MCF 10A (cell line): ENCODE measurements at regions not wholly inside any gene's neighbourhood (a gene's known extent, or its start where the extent isn't known, plus 50 kb on each side); places are given as distances from the start of the nearest gene placed in this dataset.

Experiments used
- BruUV-seq: library from RNA; stranded (reverse); fragments of 400-500 nt; replicated peaks from 2 replicates; lab custom pipeline; 2021; lab: Mats Ljungman, UMichigan
- CTCF ChIA-PET: fragments of 300-600 bp; sonication (Branson Sonifier 250); formaldehyde crosslinking; extraction: SDS; loops from one replicate; lab custom pipeline; 2021; ENCODE audit warnings: antibody characterized with exemption, inconsistent platforms; lab: Yijun Ruan, JAX
- POLR2A ChIA-PET: fragments of 300-600, 350-650 bp; sonication (Branson Sonifier 250); formaldehyde crosslinking; extraction: SDS; loops from one replicate; lab custom pipeline; 2020; ENCODE audit warnings: antibody characterized with exemption, inconsistent platforms; lab: Yijun Ruan, JAX
- DNase-seq: peaks from one replicate; pipeline ENCODE4 v3.0.0-alpha.2; 2018; ENCODE audit not compliant: unreplicated experiment
- H3K27ac Mint-ChIP-seq: one replicate; pipeline ENCODE4 v1.8.0; 2022; ENCODE audit warnings: mild to moderate bottlenecking, low read depth, mixed read lengths; ENCODE audit not compliant: unreplicated experiment
- H3K27me3 Mint-ChIP-seq: one replicate; pipeline ENCODE4 v1.8.0; 2022; ENCODE audit warnings: mixed read lengths; ENCODE audit not compliant: insufficient read depth, unreplicated experiment
- H3K36me3 Mint-ChIP-seq: one replicate; pipeline ENCODE4 v1.8.0; 2022; ENCODE audit warnings: mild to moderate bottlenecking, moderate library complexity, mixed read lengths; ENCODE audit not compliant: insufficient read depth, unreplicated experiment
- H3K4me1 Mint-ChIP-seq: one replicate; pipeline ENCODE4 v1.8.0; 2022; ENCODE audit warnings: mixed read lengths; ENCODE audit not compliant: insufficient read depth, unreplicated experiment
- H3K4me3 Mint-ChIP-seq: one replicate; pipeline ENCODE4 v1.8.0; 2022; ENCODE audit warnings: mild to moderate bottlenecking, moderate library complexity, mixed read lengths; ENCODE audit not compliant: unreplicated experiment
- H3K9me3 Mint-ChIP-seq: one replicate; pipeline ENCODE4 v1.8.0; 2022; ENCODE audit warnings: mixed read lengths; ENCODE audit not compliant: unreplicated experiment
- intact Hi-C: fragments of 100-400 bp; cut with micrococcal nuclease; formaldehyde crosslinking; loops from 2 replicates; pipeline ENCODE4 v1.14.1; 2022
- TF ChIP-seq, protein P1 (sequence below): fragments of 200-600 bp; IDR thresholded peaks from one replicate; pipeline ENCODE4 v1.8.0; 2022; ENCODE audit warnings: antibody characterized with exemption, mild to moderate bottlenecking; ENCODE audit not compliant: unreplicated experiment

- H3K27ac Mint-ChIP-seq = no peak overlapping the region
- intact Hi-C loops = no loop called here
- H3K9me3 Mint-ChIP-seq = no peaks in the 10 kb centered on the region
- H3K27me3 Mint-ChIP-seq = peaks cover 44% of the 10 kb centered on the region
- POLR2A ChIA-PET = no interaction called here
- H3K4me3 Mint-ChIP-seq = no peak overlapping the region
- DNase-seq = no peak
- TF ChIP-seq, protein P1, sequence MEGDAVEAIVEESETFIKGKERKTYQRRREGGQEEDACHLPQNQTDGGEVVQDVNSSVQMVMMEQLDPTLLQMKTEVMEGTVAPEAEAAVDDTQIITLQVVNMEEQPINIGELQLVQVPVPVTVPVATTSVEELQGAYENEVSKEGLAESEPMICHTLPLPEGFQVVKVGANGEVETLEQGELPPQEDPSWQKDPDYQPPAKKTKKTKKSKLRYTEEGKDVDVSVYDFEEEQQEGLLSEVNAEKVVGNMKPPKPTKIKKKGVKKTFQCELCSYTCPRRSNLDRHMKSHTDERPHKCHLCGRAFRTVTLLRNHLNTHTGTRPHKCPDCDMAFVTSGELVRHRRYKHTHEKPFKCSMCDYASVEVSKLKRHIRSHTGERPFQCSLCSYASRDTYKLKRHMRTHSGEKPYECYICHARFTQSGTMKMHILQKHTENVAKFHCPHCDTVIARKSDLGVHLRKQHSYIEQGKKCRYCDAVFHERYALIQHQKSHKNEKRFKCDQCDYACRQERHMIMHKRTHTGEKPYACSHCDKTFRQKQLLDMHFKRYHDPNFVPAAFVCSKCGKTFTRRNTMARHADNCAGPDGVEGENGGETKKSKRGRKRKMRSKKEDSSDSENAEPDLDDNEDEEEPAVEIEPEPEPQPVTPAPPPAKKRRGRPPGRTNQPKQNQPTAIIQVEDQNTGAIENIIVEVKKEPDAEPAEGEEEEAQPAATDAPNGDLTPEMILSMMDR = no peak
- BruUV-seq = no TSS peak
- no peaks in the 10 kb centered on the region for H3K36me3 Mint-ChIP-seq
- CTCF ChIA-PET = no interaction called here
- H3K4me1 Mint-ChIP-seq = no peaks in the 10 kb centered on the region
Observed at GRCh38 chr1:29456685-29457435, 220.5 kb downstream of the PTPRU start.

GRCh38 chr1:29455781-29456180, 219.5 kb downstream of the PTPRU start:
- H3K27me3 Mint-ChIP-seq = peaks cover 44% of the 10 kb centered on the region
- no peak overlapping the region for H3K4me3 Mint-ChIP-seq
- TF ChIP-seq, protein P1 = no peak
- BruUV-seq = no TSS peak
- CTCF ChIA-PET = no interaction called here
- intact Hi-C loops = no loop called here
- no peak for DNase-seq
- POLR2A ChIA-PET = no interaction called here
- H3K4me1 Mint-ChIP-seq = no peaks in the 10 kb centered on the region
- H3K9me3 Mint-ChIP-seq = no peaks in the 10 kb centered on the region
- H3K36me3 Mint-ChIP-seq = no peaks in the 10 kb centered on the region
- H3K27ac Mint-ChIP-seq = no peak overlapping the region

DNA sequence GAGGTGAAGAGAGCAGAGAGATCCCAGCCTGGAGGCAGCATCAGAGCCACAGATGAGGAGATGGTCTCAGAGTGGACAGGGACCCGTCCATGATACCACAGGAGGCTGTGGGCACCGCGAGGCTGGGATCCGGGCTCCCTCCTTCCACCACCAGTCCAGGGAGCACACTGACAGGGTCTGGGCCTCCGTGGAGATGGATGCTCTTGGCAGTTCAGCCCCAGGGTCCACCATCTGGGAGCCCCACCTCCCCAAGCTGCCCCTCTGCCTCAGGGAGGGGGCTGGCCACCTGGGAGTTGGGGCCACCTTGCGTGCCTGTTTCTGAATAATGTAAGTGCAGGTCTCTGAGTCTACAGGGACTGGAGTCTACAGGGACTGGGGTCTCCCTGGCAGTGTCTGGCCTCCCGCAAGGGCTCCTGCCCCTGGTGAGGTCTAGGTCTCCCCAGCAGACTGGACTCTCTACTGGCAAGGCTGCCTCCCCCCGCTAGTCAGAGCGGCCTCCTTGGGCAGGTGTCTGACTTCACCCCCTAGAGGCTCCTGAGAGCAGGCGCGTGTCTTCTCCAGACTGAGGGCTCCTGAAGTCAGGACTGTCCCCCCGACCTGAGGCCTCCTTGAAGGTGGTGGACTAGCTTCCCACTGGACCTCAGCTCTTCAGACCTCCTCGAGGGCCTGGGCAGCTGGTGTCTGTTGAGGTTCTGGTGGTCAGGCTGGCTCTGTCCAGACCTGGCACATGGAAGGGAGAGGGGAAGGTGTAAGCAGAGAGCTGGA, 218.5 kb downstream of the PTPRU start:
- ChIA-PET POLR2A (no interaction called here), CTCF (no interaction called here)
- H3K27ac Mint-ChIP-seq = no peak overlapping the region
- BruUV-seq = no TSS peak
- no peak for DNase-seq
- no peaks in the 10 kb centered on the region for H3K9me3 Mint-ChIP-seq
- H3K36me3 Mint-ChIP-seq = no peaks in the 10 kb centered on the region
- intact Hi-C loops = no loop called here
- no peak overlapping the region for H3K4me3 Mint-ChIP-seq
- no peaks in the 10 kb centered on the region for H3K4me1 Mint-ChIP-seq
- TF ChIP-seq, protein P1 = no peak
- peaks cover 39% of the 10 kb centered on the region for H3K27me3 Mint-ChIP-seq

DNA sequence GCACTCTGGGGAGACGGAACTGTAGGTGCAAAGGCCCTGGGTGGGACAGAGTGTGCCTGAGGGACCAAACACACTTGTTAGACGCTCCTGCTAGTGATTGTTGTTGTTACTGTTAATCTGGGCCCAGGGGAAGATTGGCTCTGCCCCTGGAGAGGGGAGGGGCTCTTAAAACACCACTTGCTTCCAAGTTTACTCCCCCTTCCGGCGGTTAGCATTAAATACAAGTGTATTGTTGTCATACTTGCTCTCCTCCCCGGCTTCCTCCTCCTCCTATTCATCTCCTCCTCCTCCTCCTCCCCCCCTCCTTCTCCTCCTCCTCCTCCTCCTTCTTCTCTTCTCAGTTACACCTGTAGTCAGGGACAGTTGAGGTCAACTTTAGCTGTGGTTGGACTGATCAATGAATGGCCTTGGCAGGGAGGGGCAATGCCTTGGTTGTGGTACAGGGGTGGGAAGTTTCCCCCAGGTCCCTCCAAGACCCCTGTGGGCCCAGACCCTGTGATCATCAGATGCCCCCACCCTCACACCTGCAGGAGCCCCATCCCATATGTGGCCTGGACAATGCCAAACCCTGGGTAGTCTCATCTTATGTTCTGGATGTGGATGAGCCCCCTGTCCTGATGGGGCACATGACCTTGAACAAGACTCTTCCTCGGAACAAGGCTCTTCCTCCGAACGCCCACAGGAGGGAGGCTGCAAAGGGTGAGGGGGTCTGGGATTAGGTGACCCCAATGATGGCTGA, 217.3 kb downstream of the PTPRU start:
- H3K27me3 Mint-ChIP-seq = peaks cover 32% of the 10 kb centered on the region
- intact Hi-C loops = loop anchor here (1.0 to 2.0 kb wide), 3 partner anchors 112 to 217 kb away; partner anchors contain the start of gene PTPRU
- ChIA-PET CTCF (no interaction called here), POLR2A (no interaction called here)
- no peaks in the 10 kb centered on the region for H3K9me3 Mint-ChIP-seq
- H3K27ac Mint-ChIP-seq = no peak overlapping the region
- H3K36me3 Mint-ChIP-seq = no peaks in the 10 kb centered on the region
- peak; percentile 70 for DNase-seq
- H3K4me3 Mint-ChIP-seq = no peak overlapping the region
- TF ChIP-seq, protein P1 = peak; percentile 33
- no peaks in the 10 kb centered on the region for H3K4me1 Mint-ChIP-seq
- BruUV-seq = no TSS peak
